PC-3 (cell line): ENCODE measurements at regions not wholly inside any gene's neighbourhood (a gene's known extent, or its start where the extent isn't known, plus 50 kb on each side); places are given as distances from the start of the nearest gene placed in this dataset.

Experiments
- EZH2 ChIP-seq: fragments of 300-600 bp; sonication (generic); IDR thresholded peaks from one replicate; pipeline ENCODE4 v1.6.1; 2017; ENCODE audit warnings: antibody characterized with exemption, mild to moderate bottlenecking, low read length; ENCODE audit not compliant: unreplicated experiment
- TF ChIP-seq, protein P1 (sequence below): fragments of 300-600 bp; sonication (generic); conservative IDR thresholded peaks from 2 replicates; pipeline ENCODE4 v1.5.1; 2017; ENCODE audit warnings: antibody characterized with exemption, low read depth, mild to moderate bottlenecking, low read length

GRCh38 chr4:27366104-27366823 is 505.6 kb downstream of the STIM2 start:
- TF ChIP-seq, protein P1, sequence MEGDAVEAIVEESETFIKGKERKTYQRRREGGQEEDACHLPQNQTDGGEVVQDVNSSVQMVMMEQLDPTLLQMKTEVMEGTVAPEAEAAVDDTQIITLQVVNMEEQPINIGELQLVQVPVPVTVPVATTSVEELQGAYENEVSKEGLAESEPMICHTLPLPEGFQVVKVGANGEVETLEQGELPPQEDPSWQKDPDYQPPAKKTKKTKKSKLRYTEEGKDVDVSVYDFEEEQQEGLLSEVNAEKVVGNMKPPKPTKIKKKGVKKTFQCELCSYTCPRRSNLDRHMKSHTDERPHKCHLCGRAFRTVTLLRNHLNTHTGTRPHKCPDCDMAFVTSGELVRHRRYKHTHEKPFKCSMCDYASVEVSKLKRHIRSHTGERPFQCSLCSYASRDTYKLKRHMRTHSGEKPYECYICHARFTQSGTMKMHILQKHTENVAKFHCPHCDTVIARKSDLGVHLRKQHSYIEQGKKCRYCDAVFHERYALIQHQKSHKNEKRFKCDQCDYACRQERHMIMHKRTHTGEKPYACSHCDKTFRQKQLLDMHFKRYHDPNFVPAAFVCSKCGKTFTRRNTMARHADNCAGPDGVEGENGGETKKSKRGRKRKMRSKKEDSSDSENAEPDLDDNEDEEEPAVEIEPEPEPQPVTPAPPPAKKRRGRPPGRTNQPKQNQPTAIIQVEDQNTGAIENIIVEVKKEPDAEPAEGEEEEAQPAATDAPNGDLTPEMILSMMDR, result no peak
- TF ChIP-seq EZH2, result no peak
